ENCODE measurements at regions not wholly inside any gene's neighbourhood (a gene's known extent, or its start where the extent isn't known, plus 50 kb on each side); places are given as distances from the start of the nearest gene placed in this dataset.

DNA sequence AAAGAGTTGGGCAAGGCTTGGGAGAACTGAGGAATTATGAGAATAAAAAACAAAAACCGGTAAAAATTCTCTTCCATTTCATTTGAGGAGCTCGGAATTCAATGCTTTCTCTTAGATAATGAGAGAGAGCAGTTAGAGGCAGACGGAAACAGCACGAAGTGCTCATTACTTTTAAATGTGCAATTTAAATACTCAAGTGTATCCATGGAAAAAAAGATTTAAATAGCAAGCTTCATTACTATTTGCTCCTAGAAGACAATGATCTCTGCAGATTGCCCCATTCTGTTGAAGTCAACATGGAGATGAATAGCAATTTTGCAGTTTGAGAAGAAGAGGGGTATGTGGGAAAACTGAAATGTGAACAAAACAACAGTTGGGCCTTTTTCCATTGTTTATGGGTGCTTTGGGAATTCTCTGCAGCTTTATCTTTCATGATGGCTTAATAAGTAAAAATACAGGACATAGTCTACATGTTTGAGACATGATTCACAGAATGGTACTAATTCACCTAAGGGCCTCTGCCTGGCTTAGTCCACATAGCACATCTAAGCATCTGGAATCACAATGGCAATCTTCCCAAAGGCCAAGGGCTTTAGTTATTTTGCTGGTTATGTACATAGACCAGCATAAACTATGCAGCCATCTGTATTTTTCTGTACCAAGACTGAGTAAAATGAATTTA lies 512.7 kb upstream of the FAT1 start:
- H3K4me3 Mint-ChIP-seq = no peak overlapping the region
- H3K27ac Mint-ChIP-seq = peak overlapping the region in 1 of 10 donors; percentile 55
- peaks cover 0 to 22% (median 7%) of the 10 kb centered on the region in 9 donors for H3K9me3 Mint-ChIP-seq
- POLR2A ChIA-PET = no interaction called here
- peaks cover 0 to 4% (median 0%) of the 10 kb centered on the region in 3 donors for H3K36me3 Mint-ChIP-seq
- no peaks in the 10 kb centered on the region for H3K4me1 Mint-ChIP-seq
- no peaks in the 10 kb centered on the region for H3K27me3 Mint-ChIP-seq
- no peak for DNase-seq
- ATAC-seq = no peak

GRCh38 chr4:187238646-187239045 lies 515.0 kb upstream of the FAT1 start:
- no peak overlapping the region for H3K4me3 Mint-ChIP-seq
- peaks cover 2 to 31% (median 13%) of the 10 kb centered on the region in 9 donors for H3K9me3 Mint-ChIP-seq
- H3K4me1 Mint-ChIP-seq = no peaks in the 10 kb centered on the region
- DNase-seq (no peak), ATAC-seq (no peak)
- peaks cover 0 to 4% (median 0%) of the 10 kb centered on the region in 3 donors for H3K36me3 Mint-ChIP-seq
- no peak overlapping the region for H3K27ac Mint-ChIP-seq
- POLR2A ChIA-PET = no interaction called here
- H3K27me3 Mint-ChIP-seq = no peaks in the 10 kb centered on the region

GRCh38 chr4:187251896-187252295 lies 528.2 kb upstream of the FAT1 start:
- POLR2A ChIA-PET = no interaction called here
- H3K27ac Mint-ChIP-seq = no peak overlapping the region

DNA sequence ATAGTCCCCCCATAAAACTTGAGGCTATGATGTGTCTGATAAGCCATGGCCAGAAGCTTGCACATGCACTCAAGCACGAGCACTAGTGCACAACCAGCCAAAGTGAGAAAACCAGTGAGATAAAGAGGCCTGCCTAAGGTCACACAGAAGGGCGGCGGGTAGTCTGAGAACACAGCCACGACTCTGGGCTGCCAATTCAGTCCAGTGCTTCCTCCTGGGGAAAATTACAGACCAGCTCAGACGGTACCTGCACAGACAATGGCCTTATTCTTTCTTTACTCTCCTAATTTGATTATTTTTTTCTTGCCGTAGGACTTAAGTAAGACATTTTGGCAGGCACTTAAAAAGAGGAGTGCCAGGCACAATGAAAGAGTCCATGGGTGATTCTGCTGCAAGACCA lies 533.2 kb upstream of the FAT1 start:
- no peak for ATAC-seq

More at GRCh38 chr4:187251896-187252295, 528.2 kb upstream of the FAT1 start:
- Mint-ChIP-seq H3K9me3 (peaks cover 3 to 37% (median 10%) of the 10 kb centered on the region in 9 donors), H3K27me3 (no peaks in the 10 kb centered on the region), H3K4me1 (no peaks in the 10 kb centered on the region), H3K4me3 (no peak overlapping the region), H3K36me3 (no peaks in the 10 kb centered on the region)
- DNase-seq (no peak), ATAC-seq (no peak)

DNA sequence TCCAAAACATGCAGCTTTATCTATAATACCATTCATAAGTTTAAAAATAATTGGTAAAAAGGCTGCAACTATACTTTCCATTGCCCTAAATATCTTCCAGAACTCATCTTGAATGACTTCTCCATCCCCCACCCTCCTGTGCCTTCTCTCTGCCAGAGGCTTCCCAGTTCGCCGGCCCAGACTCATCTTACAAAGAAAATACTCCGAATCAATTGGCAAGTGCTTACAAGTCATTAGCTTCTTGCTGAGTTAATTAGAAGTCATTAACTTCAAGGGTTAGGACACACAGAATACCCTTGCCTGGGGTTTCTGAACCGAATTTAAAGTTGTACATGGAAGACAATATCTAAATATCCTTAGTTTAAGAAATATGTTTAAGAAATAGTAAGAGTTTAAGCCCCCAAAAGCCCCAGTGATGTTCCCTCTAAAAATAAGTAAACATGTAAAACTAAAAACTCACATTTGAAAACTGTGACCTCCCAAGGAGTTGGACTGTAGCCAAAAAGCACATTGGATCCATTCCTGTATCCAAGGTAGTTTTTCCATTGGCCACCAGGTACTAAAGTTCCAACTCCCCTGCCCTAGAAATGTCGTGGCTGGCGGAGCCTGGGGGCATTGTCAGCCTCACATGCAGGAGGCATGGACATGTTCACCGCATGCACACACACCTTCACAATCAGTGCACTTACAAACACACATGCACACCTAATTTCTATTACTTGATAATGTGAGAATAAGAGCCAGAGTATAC lies 535.2 kb upstream of the FAT1 start:
- no peak for ATAC-seq
- peak overlapping the region in 1 of 10 donors; percentile 69 for H3K27ac Mint-ChIP-seq
- POLR2A ChIA-PET = no interaction called here

More for the DNA sequence above, 533.2 kb upstream of the FAT1 start:
- Mint-ChIP-seq H3K4me1 (no peaks in the 10 kb centered on the region), H3K36me3 (no peaks in the 10 kb centered on the region), H3K4me3 (no peak overlapping the region), H3K27ac (no peak overlapping the region), H3K9me3 (peaks cover 0 to 26% (median 12%) of the 10 kb centered on the region in 9 donors), H3K27me3 (no peaks in the 10 kb centered on the region)
- POLR2A ChIA-PET = no interaction called here
- DNase-seq = no peak

DNA sequence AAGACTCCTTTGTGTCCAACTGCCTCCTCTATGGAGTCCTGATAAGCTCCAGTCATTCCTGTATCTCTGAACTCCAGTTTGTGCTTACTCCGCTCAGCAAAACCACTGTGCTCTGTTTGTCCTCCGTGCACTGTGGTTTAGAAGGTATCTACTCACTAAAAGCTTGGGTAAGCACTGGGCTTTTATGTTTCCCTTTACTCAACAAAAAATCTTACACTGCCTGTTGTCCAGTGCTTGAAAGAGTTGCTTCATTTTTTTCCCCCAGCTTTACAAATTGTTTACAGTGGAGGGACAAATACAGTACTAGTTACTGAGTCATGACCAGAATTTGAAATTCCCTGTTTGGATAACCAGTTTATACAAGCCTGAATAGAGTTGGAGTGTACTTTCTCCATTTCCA lies 545.3 kb upstream of the FAT1 start:
- peaks cover 0 to 1% (median 0%) of the 10 kb centered on the region in 5 donors for H3K27me3 Mint-ChIP-seq
- no peaks in the 10 kb centered on the region for H3K4me1 Mint-ChIP-seq
- DNase-seq (no peak), ATAC-seq (no peak)
- H3K36me3 Mint-ChIP-seq = no peaks in the 10 kb centered on the region
- no peak overlapping the region for H3K4me3 Mint-ChIP-seq
- no peak overlapping the region for H3K27ac Mint-ChIP-seq
- POLR2A ChIA-PET = no interaction called here
- peaks cover 0 to 26% (median 6%) of the 10 kb centered on the region in 9 donors for H3K9me3 Mint-ChIP-seq

More for the DNA sequence above, 535.2 kb upstream of the FAT1 start:
- Mint-ChIP-seq H3K9me3 (peaks cover 0 to 22% (median 8%) of the 10 kb centered on the region in 9 donors), H3K27me3 (no peaks in the 10 kb centered on the region), H3K36me3 (no peaks in the 10 kb centered on the region), H3K4me3 (no peak overlapping the region), H3K4me1 (no peaks in the 10 kb centered on the region)
- no peak for DNase-seq

GRCh38 chr4:187270154-187270553 lies 546.5 kb upstream of the FAT1 start:
- Mint-ChIP-seq H3K4me3 (no peak overlapping the region), H3K4me1 (no peaks in the 10 kb centered on the region), H3K36me3 (no peaks in the 10 kb centered on the region), H3K27me3 (peaks cover 0 to 1% (median 0%) of the 10 kb centered on the region in 5 donors), H3K27ac (no peak overlapping the region), H3K9me3 (peaks cover 0 to 20% (median 5%) of the 10 kb centered on the region in 9 donors)
- POLR2A ChIA-PET = no interaction called here
- no peak for DNase-seq
- ATAC-seq = no peak

DNA sequence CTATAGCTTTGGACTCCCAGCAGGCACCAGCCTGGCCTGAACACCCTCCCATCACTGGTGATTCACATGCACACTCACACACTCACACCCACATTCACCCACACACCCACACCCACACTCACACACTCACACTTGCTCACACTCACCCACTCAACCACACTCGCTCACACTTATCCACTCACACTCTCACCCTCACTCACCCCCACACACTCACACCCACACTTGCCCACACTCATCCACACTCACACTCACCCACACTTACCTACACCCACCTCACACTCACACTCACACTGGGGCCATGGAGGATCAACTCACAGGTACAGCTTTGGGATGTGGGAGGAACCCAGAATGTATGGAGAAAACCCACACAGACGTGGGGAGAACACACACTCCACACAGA lies 548.2 kb upstream of the FAT1 start:
- no peak overlapping the region for H3K4me3 Mint-ChIP-seq
- no peak for ATAC-seq

DNA sequence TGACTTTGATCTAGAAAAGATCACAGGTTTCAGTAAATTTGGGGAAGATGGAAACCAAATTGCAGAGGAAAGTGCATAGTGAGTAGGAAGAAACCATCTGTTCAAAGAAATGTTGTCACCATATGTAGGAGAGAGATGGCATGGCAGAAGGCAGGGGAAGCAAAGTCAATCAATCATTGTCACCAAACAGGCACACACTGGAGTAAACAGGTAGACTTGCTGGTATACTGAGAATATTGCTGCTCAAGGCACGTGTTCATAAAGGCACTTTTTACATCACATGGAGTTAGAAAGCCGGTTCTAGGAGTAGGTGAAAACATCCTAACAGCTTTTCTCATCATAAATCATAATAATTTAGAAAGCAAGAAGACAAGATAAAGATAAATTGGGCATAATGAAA lies 550.5 kb upstream of the FAT1 start:
- ATAC-seq (no peak), DNase-seq (no peak)
- no peak overlapping the region for H3K27ac Mint-ChIP-seq
- no peaks in the 10 kb centered on the region for H3K4me1 Mint-ChIP-seq
- H3K36me3 Mint-ChIP-seq = no peaks in the 10 kb centered on the region
- POLR2A ChIA-PET = no interaction called here
- H3K27me3 Mint-ChIP-seq = no peaks in the 10 kb centered on the region
- H3K4me3 Mint-ChIP-seq = no peak overlapping the region
- peaks cover 0 to 8% (median 5%) of the 10 kb centered on the region in 9 donors for H3K9me3 Mint-ChIP-seq

More for the DNA sequence above, 548.2 kb upstream of the FAT1 start:
- H3K36me3 Mint-ChIP-seq = no peaks in the 10 kb centered on the region
- no peak overlapping the region for H3K27ac Mint-ChIP-seq
- no peaks in the 10 kb centered on the region for H3K4me1 Mint-ChIP-seq
- H3K9me3 Mint-ChIP-seq = peaks cover 0 to 19% (median 2%) of the 10 kb centered on the region in 9 donors
- DNase-seq = no peak
- no peaks in the 10 kb centered on the region for H3K27me3 Mint-ChIP-seq
- POLR2A ChIA-PET = no interaction called here

- no peaks in the 10 kb centered on the region for H3K27me3 Mint-ChIP-seq
- no peaks in the 10 kb centered on the region for H3K4me1 Mint-ChIP-seq
- POLR2A ChIA-PET = no interaction called here
- no peak overlapping the region for H3K4me3 Mint-ChIP-seq
- no peak overlapping the region for H3K27ac Mint-ChIP-seq
- no peak for DNase-seq
- peaks cover 0 to 21% (median 5%) of the 10 kb centered on the region in 9 donors for H3K9me3 Mint-ChIP-seq
- H3K36me3 Mint-ChIP-seq = no peaks in the 10 kb centered on the region
- no peak for ATAC-seq
These were observed 553.2 kb upstream of the FAT1 start for GRCh38 chr4:187276736-187277408.

DNA sequence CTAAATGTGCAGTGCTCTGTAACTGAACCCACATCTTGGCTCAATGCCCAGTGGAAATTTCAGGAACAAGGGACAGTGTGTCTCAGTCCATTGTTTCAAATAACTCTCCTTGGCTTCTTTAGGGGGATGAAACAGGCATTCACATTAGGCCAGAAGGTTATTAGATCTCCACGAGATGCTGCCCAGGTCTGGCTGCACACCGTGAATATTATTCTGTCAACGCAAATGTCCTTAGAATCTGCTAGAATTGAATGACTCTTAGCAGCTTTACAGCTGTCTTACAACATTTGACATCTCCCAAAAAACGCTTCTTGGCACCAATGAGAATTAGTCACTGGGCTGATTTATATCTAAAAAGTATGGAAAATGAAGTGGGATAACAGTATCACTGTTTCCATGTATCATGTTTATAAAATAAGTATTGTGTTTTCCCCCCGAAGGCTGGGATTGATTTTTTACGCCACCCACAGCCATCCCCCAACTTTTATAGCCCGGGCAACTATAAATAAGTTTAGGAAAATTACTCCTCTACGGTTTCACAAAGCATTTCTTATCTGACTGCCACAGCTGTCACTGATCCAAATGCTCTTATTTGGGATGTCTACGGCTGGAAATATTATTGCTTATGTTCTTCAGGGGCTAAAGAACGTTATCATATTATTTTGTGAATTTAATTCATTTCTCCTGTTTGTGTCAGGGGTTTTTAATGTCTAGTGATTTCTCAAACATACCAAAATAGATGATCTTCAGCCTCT lies 559.7 kb upstream of the FAT1 start:
- ATAC-seq (no peak), DNase-seq (no peak)
- no peaks in the 10 kb centered on the region for H3K36me3 Mint-ChIP-seq
- no peaks in the 10 kb centered on the region for H3K27me3 Mint-ChIP-seq
- POLR2A ChIA-PET = no interaction called here
- no peaks in the 10 kb centered on the region for H3K4me1 Mint-ChIP-seq
- no peak overlapping the region for H3K4me3 Mint-ChIP-seq
- H3K9me3 Mint-ChIP-seq = peaks cover 0 to 22% (median 10%) of the 10 kb centered on the region in 9 donors
- no peak overlapping the region for H3K27ac Mint-ChIP-seq

- H3K4me3 Mint-ChIP-seq = no peak overlapping the region
These were observed 562.9 kb upstream of the FAT1 start for GRCh38 chr4:187286525-187286924.

More at GRCh38 chr4:187286525-187286924, 562.9 kb upstream of the FAT1 start:
- POLR2A ChIA-PET = no interaction called here
- no peak for DNase-seq
- H3K27ac Mint-ChIP-seq = no peak overlapping the region
- no peaks in the 10 kb centered on the region for H3K36me3 Mint-ChIP-seq
- peaks cover 2 to 23% (median 10%) of the 10 kb centered on the region in 9 donors for H3K9me3 Mint-ChIP-seq
- no peaks in the 10 kb centered on the region for H3K4me1 Mint-ChIP-seq
- no peak for ATAC-seq
- H3K27me3 Mint-ChIP-seq = no peaks in the 10 kb centered on the region
